ENCODE measurements at regions not wholly inside any gene's neighbourhood (a gene's known extent, or its start where the extent isn't known, plus 50 kb on each side); places are given as distances from the start of the nearest gene placed in this dataset.

DNA sequence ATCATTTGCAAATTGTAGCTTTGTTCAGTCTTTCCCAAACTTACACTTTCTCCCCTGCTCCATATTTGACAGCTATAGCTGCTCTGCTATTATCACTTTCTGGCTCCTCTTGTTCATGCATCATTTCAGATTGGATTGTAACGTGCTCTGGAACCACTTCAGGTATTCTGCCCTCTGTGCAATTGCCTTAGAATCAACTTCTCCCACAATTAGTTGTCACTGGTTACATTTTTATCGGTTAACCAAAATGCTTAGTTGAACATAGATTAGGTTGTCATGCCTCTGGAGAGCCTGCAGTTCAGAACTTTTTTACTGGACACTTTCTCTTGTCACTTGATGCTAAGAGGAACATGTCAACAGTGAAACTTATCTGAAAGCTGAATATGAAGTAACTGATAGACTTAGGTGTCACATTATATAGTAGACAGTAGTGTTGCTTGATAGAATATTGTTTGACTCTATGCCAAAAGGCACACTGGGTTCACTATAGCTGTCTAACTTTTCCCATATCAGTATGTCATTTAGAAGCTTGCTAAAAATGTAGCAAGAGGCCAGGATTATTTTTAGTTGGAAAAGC is 127.7 kb upstream of the PTPRK start:
- Histone ChIP-seq H3K27ac (ENCODE audit: insufficient read depth, low read length) (no peak overlapping the region), H4K5ac (ENCODE audit: low read depth, low read length) (no peak overlapping the region), H3K4me1 (ENCODE audit: control insufficient read depth, insufficient read depth, low read length) (no peaks in the 10 kb centered on the region), H2BK20ac (ENCODE audit: low read depth, low read length) (no peak overlapping the region), H3K4me2 (ENCODE audit: low read depth, low read length) (no peak overlapping the region), H4K8ac (ENCODE audit: low read depth in 2 of 2, low read length in 2 of 2) (no peak overlapping the region), H3K9ac (ENCODE audit: low read depth, low read length) (no peak overlapping the region), H3K14ac (replicated peaks; ENCODE audit: low read depth, low read length) (no peak overlapping the region), H2BK120ac (ENCODE audit: low read depth, low read length) (no peak overlapping the region), H4K20me1 (ENCODE audit: insufficient read depth, low read length) (no peaks in the 10 kb centered on the region), H3K9me3 (ENCODE audit: control insufficient read depth, insufficient read depth, low read length) (no peaks in the 10 kb centered on the region), H2BK15ac (ENCODE audit: low read depth, low read length) (no peak overlapping the region), H3K79me1 (ENCODE audit: low read depth in 1 of 2, low read length in 2 of 2) (no peaks in the 10 kb centered on the region), H3K18ac (ENCODE audit: low read depth, low read length) (no peak overlapping the region), H2AFZ (replicated peaks; ENCODE audit: low read length, poor library complexity) (no peak overlapping the region), H3K4ac (ENCODE audit: low read depth, low read length) (no peak overlapping the region), H3K9me1 (ENCODE audit: insufficient read depth, low read length) (0 out of 2 replicates have a peak, but pooled peaks cover 3% of the 10 kb centered on the region), H3K4me3 (ENCODE audit: insufficient read depth, low read depth, low read length) (no peak overlapping the region), H4K91ac (ENCODE audit: insufficient read depth, low read depth, low read length) (no peak overlapping the region), H3K36me3 (ENCODE audit: control insufficient read depth, insufficient read depth, low read length) (no peaks in the 10 kb centered on the region), H3K56ac (ENCODE audit: extremely low read depth, insufficient read depth, low read length) (no peak overlapping the region), H2BK5ac (ENCODE audit: low read depth, low read length, poor library complexity, severe bottlenecking) (no peak overlapping the region), H3K27me3 (ENCODE audit: control insufficient read depth, insufficient read depth, low read length) (no peaks in the 10 kb centered on the region), H2AK5ac (ENCODE audit: low read depth, low read length) (no peak overlapping the region), H2AK9ac (replicated peaks; ENCODE audit: low read depth, low read length, poor library complexity) (no peak overlapping the region), H3K23ac (ENCODE audit: low read depth, low read length) (no peak overlapping the region)
- no TSS peak for BruUV-seq (replicated peaks)
- ATAC-seq (ENCODE audit: low read depth) (no peak), DNase-seq (no peak)
- intact Hi-C loops (cut with micrococcal nuclease): no loop called here
- in situ Hi-C loops (cut with MboI; ENCODE audit: low sequenced_read_pairs): no loop called here
- ChIA-PET CTCF (no interaction called here), POLR2A (ENCODE audit: unreplicated experiment) (no interaction called here)
- no peak for TF ChIP-seq CEBPB (IDR thresholded peaks at IDR 0.05; ENCODE audit: low read depth, low read length)
- TF ChIP-seq ELK1 (IDR thresholded peaks at IDR 0.05; ENCODE audit: borderline replicate concordance, low read depth, low read length): no peak
- TF ChIP-seq RAD21 (IDR thresholded peaks at IDR 0.05; ENCODE audit: low read length): no peak
- no peak for TF ChIP-seq NFE2L2 (IDR thresholded peaks at IDR 0.05; ENCODE audit: low read depth, low read length)
- TF ChIP-seq, protein P1, sequence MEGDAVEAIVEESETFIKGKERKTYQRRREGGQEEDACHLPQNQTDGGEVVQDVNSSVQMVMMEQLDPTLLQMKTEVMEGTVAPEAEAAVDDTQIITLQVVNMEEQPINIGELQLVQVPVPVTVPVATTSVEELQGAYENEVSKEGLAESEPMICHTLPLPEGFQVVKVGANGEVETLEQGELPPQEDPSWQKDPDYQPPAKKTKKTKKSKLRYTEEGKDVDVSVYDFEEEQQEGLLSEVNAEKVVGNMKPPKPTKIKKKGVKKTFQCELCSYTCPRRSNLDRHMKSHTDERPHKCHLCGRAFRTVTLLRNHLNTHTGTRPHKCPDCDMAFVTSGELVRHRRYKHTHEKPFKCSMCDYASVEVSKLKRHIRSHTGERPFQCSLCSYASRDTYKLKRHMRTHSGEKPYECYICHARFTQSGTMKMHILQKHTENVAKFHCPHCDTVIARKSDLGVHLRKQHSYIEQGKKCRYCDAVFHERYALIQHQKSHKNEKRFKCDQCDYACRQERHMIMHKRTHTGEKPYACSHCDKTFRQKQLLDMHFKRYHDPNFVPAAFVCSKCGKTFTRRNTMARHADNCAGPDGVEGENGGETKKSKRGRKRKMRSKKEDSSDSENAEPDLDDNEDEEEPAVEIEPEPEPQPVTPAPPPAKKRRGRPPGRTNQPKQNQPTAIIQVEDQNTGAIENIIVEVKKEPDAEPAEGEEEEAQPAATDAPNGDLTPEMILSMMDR (conservative IDR thresholded peaks at IDR 0.05; ENCODE audit: low read depth, low read length): no peak
- TF ChIP-seq BHLHE40 (IDR thresholded peaks at IDR 0.05; ENCODE audit: low read depth, low read length): no peak
- TF ChIP-seq MXI1 (IDR thresholded peaks at IDR 0.05; ENCODE audit: borderline replicate concordance, low read depth, low read length): no peak
- no peak for TF ChIP-seq FOS (IDR thresholded peaks at IDR 0.05; ENCODE audit: low read depth, low read length)
- no peak for TF ChIP-seq MAFK (IDR thresholded peaks at IDR 0.05; ENCODE audit: low read depth, low read length)
- TF ChIP-seq CHD1 (IDR thresholded peaks at IDR 0.05; ENCODE audit: low read depth, low read length): no peak
- no peak for TF ChIP-seq SMC3 (IDR thresholded peaks at IDR 0.05; ENCODE audit: low read depth, low read length)
- no peak for TF ChIP-seq USF2 (IDR thresholded peaks at IDR 0.05; ENCODE audit: low read depth, low read length)
- TF ChIP-seq RCOR1 (IDR thresholded peaks at IDR 0.05; ENCODE audit: insufficient replicate concordance, low read length): no peak
- no peak for TF ChIP-seq POLR2A (IDR thresholded peaks at IDR 0.05; ENCODE audit: low read depth, low read length)
- TF ChIP-seq RFX5 (IDR thresholded peaks at IDR 0.05; ENCODE audit: low read depth, low read length): no peak
- no peak for TF ChIP-seq MAZ (IDR thresholded peaks at IDR 0.05; ENCODE audit: borderline replicate concordance, low read depth, low read length)
- WGBS, 2 experiments (ENCODE audit: extremely low coverage in 2 of 2, insufficient read length in 1 of 2): 80% methylated on average over 1 of the region's 2 CpGs; no CpG with 5 or more reads in 1 of the 2 experiments
- dilution Hi-C loops (cut with HindIII; ENCODE audit: low sequenced_read_pairs, unreplicated experiment): no loop called here
